IMR-90 (cell line): ENCODE measurements at regions not wholly inside any gene's neighbourhood (a gene's known extent, or its start where the extent isn't known, plus 50 kb on each side); places are given as distances from the start of the nearest gene placed in this dataset.

Experiments used
- BHLHE40 ChIP-seq: fragments of 150-350 bp; IDR thresholded peaks from 2 replicates; pipeline ENCODE4 v1.6.1; 2016; ENCODE audit warnings: mild to moderate bottlenecking, low read depth, low read length
- CEBPB ChIP-seq: IDR thresholded peaks from 2 replicates; pipeline ENCODE4 v1.6.1; 2012; ENCODE audit warnings: low read depth, low read length, improper control_type of control experiment
- FOS ChIP-seq: fragments of 150-350 bp; IDR thresholded peaks from 2 replicates; pipeline ENCODE4 v1.6.1; 2016; ENCODE audit warnings: low read depth, low read length
- MAZ ChIP-seq: IDR thresholded peaks from 2 replicates; pipeline ENCODE4 v1.6.1; 2012; ENCODE audit warnings: low read depth, mild to moderate bottlenecking, low read length, improper control_type of control experiment, moderate library complexity, borderline replicate concordance
- MXI1 ChIP-seq: IDR thresholded peaks from 2 replicates; pipeline ENCODE4 v1.6.1; 2012; ENCODE audit warnings: low read depth, mild to moderate bottlenecking, low read length, moderate library complexity, borderline replicate concordance
- POLR2A ChIP-seq: IDR thresholded peaks from 2 replicates; pipeline ENCODE4 v1.6.1; 2012; ENCODE audit warnings: mild to moderate bottlenecking, low read depth, low read length
- RCOR1 ChIP-seq: IDR thresholded peaks from 2 replicates; pipeline ENCODE4 v1.6.1; 2012; ENCODE audit warnings: mild to moderate bottlenecking, low read length, improper control_type of control experiment; ENCODE audit not compliant: insufficient replicate concordance
- RFX5 ChIP-seq: IDR thresholded peaks from 2 replicates; pipeline ENCODE4 v1.8.0; 2012; ENCODE audit warnings: low read depth, mild to moderate bottlenecking, low read length, moderate library complexity
- SMC3 ChIP-seq: fragments of 150-350 bp; IDR thresholded peaks from 2 replicates; pipeline ENCODE4 v1.6.1; 2016; ENCODE audit warnings: low read depth, mild to moderate bottlenecking, antibody characterized with exemption, low read length, moderate library complexity
- TF ChIP-seq, protein P1 (sequence below): conservative IDR thresholded peaks from 2 replicates; pipeline ENCODE4 v1.5.1; 2012; ENCODE audit warnings: mild to moderate bottlenecking, low read depth, low read length, improper control_type of control experiment
- TF ChIP-seq, protein P2 (sequence below): fragments of 150-350 bp; IDR thresholded peaks from 2 replicates; pipeline ENCODE4 v1.6.1; 2017; ENCODE audit warnings: mild to moderate bottlenecking, antibody characterized with exemption, low read length, low read depth
- TF ChIP-seq, protein P3 (sequence below): fragments of 150-350 bp; IDR thresholded peaks from 2 replicates; pipeline ENCODE4 v1.6.1; 2016; ENCODE audit warnings: low read depth, mild to moderate bottlenecking, low read length, moderate library complexity, borderline replicate concordance

DNA sequence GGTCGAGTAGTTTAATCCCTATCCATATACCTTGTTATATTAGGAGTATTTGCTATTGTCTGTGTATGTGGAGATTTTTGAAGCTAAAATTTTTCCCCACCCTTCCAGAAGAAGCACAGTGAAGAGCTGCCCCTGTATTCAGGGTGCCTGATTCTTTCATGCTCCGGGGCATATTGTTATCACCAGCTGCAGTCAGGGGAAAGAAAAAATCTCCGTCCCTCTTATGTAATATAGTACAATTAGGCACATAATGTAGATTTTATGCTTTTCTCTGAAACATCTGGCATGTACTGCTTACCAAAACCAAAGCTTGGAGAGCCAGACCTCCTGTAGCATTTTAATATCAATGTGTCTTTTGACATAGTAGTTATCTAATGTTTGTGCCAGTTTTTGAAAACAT lies 214.9 kb upstream of the EDNRB start:
- TF ChIP-seq, protein P1, sequence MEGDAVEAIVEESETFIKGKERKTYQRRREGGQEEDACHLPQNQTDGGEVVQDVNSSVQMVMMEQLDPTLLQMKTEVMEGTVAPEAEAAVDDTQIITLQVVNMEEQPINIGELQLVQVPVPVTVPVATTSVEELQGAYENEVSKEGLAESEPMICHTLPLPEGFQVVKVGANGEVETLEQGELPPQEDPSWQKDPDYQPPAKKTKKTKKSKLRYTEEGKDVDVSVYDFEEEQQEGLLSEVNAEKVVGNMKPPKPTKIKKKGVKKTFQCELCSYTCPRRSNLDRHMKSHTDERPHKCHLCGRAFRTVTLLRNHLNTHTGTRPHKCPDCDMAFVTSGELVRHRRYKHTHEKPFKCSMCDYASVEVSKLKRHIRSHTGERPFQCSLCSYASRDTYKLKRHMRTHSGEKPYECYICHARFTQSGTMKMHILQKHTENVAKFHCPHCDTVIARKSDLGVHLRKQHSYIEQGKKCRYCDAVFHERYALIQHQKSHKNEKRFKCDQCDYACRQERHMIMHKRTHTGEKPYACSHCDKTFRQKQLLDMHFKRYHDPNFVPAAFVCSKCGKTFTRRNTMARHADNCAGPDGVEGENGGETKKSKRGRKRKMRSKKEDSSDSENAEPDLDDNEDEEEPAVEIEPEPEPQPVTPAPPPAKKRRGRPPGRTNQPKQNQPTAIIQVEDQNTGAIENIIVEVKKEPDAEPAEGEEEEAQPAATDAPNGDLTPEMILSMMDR = no peak
- TF ChIP-seq MXI1 (no peak), RFX5 (no peak), SMC3 (no peak), BHLHE40 (no peak), MAZ (no peak), CEBPB (no peak), RCOR1 (no peak), POLR2A (no peak), FOS (no peak)
- TF ChIP-seq, protein P2, sequence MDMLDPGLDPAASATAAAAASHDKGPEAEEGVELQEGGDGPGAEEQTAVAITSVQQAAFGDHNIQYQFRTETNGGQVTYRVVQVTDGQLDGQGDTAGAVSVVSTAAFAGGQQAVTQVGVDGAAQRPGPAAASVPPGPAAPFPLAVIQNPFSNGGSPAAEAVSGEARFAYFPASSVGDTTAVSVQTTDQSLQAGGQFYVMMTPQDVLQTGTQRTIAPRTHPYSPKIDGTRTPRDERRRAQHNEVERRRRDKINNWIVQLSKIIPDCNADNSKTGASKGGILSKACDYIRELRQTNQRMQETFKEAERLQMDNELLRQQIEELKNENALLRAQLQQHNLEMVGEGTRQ = no peak
- TF ChIP-seq, protein P3, sequence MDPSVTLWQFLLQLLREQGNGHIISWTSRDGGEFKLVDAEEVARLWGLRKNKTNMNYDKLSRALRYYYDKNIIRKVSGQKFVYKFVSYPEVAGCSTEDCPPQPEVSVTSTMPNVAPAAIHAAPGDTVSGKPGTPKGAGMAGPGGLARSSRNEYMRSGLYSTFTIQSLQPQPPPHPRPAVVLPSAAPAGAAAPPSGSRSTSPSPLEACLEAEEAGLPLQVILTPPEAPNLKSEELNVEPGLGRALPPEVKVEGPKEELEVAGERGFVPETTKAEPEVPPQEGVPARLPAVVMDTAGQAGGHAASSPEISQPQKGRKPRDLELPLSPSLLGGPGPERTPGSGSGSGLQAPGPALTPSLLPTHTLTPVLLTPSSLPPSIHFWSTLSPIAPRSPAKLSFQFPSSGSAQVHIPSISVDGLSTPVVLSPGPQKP = no peak
